Skeletal muscle satellite cell (primary cell): ENCODE measurements at regions not wholly inside any gene's neighbourhood (a gene's known extent, or its start where the extent isn't known, plus 50 kb on each side); places are given as distances from the start of the nearest gene placed in this dataset.

ENCODE experiments used
- H3K27me3 ChIP-seq: 2 replicates; pipeline ENCODE4 v1.7.0; 2013; ENCODE audit warnings: low read length; ENCODE audit not compliant: control insufficient read depth, insufficient read depth
- H3K36me3 ChIP-seq: 2 replicates; pipeline ENCODE4 v1.7.0; 2013; ENCODE audit warnings: mild to moderate bottlenecking, control low read depth, low read length; ENCODE audit not compliant: insufficient read depth
- H3K4me1 ChIP-seq: 2 replicates; pipeline ENCODE4 v1.7.0; 2013; ENCODE audit warnings: low read length; ENCODE audit not compliant: control insufficient read depth, insufficient read depth
- H3K4me2 ChIP-seq: 2 replicates; pipeline ENCODE4 v1.7.0; 2013; ENCODE audit warnings: mild to moderate bottlenecking, low read length
- H3K4me3 ChIP-seq: 2 replicates; pipeline ENCODE4 v1.7.0; 2013; ENCODE audit warnings: low read length
- H3K9ac ChIP-seq: 2 replicates; pipeline ENCODE4 v1.7.0; 2013; ENCODE audit warnings: mild to moderate bottlenecking, low read depth, low read length, moderate library complexity
- H3K9me3 ChIP-seq: replicated peaks from 2 replicates; pipeline ENCODE4 v1.7.0; 2013; ENCODE audit warnings: mild to moderate bottlenecking, control low read depth, low read length

- Histone ChIP-seq H3K4me2 (no peak overlapping the region), H3K27me3 (no peaks in the 10 kb centered on the region), H3K4me1 (no peaks in the 10 kb centered on the region), H3K9me3 (no peaks in the 10 kb centered on the region), H3K9ac (no peak overlapping the region), H3K36me3 (no peaks in the 10 kb centered on the region), H3K4me3 (no peak overlapping the region)
These were observed 117.8 kb downstream of the TMEM26 start for GRCh38 chr10:61335359-61335758.

- no peak overlapping the region for H3K9ac ChIP-seq
- H3K9me3 ChIP-seq, result no peaks in the 10 kb centered on the region
- no peaks in the 10 kb centered on the region for H3K36me3 ChIP-seq
- H3K4me1 ChIP-seq, result no peaks in the 10 kb centered on the region
- no peaks in the 10 kb centered on the region for H3K27me3 ChIP-seq
- H3K4me2 ChIP-seq, result no peak overlapping the region
- no peak overlapping the region for H3K4me3 ChIP-seq
These were observed 120.6 kb downstream of the TMEM26 start for GRCh38 chr10:61332581-61332980.

GRCh38 chr10:61330669-61331068 lies 122.5 kb downstream of the TMEM26 start:
- H3K9me3 ChIP-seq, result no peaks in the 10 kb centered on the region
- H3K27me3 ChIP-seq, result no peaks in the 10 kb centered on the region
- no peak overlapping the region for H3K4me2 ChIP-seq
- H3K36me3 ChIP-seq, result no peaks in the 10 kb centered on the region
- no peak overlapping the region for H3K4me3 ChIP-seq
- H3K4me1 ChIP-seq, result no peaks in the 10 kb centered on the region
- H3K9ac ChIP-seq, result no peak overlapping the region

DNA sequence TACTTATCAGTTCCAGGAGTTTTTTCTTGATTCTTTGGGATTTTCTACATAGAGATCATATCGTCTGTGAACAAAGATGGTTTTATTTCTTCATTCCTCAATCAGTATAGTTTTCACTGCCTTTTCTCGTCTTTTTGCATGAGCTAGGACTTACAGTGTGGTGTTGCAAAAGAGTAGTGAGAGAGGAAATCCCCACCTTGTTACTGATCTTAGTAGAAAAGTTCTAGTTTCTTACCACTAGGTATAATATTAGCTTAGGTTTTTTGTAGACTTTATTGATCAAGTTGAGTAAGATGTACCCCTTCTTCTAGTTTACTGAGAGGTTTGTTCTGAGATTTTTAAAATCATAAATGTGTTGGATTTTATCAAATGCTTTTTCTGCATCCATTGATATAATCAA lies 123.3 kb downstream of the TMEM26 start:
- H3K4me3 ChIP-seq, result no peak overlapping the region
- no peak overlapping the region for H3K4me2 ChIP-seq
- no peaks in the 10 kb centered on the region for H3K27me3 ChIP-seq
- no peaks in the 10 kb centered on the region for H3K36me3 ChIP-seq
- H3K4me1 ChIP-seq, result no peaks in the 10 kb centered on the region
- no peaks in the 10 kb centered on the region for H3K9me3 ChIP-seq
- H3K9ac ChIP-seq, result no peak overlapping the region

- no peaks in the 10 kb centered on the region for H3K4me1 ChIP-seq
- no peaks in the 10 kb centered on the region for H3K36me3 ChIP-seq
- no peak overlapping the region for H3K9ac ChIP-seq
- H3K4me2 ChIP-seq, result no peak overlapping the region
- no peaks in the 10 kb centered on the region for H3K9me3 ChIP-seq
- H3K4me3 ChIP-seq, result no peak overlapping the region
- no peaks in the 10 kb centered on the region for H3K27me3 ChIP-seq
These were observed 127.8 kb downstream of the TMEM26 start for GRCh38 chr10:61325223-61325960.

- no peak overlapping the region for H3K4me2 ChIP-seq
- no peaks in the 10 kb centered on the region for H3K9me3 ChIP-seq
- no peaks in the 10 kb centered on the region for H3K27me3 ChIP-seq
- no peak overlapping the region for H3K9ac ChIP-seq
- no peaks in the 10 kb centered on the region for H3K36me3 ChIP-seq
- no peaks in the 10 kb centered on the region for H3K4me1 ChIP-seq
- no peak overlapping the region for H3K4me3 ChIP-seq
These were observed 129.5 kb downstream of the TMEM26 start for GRCh38 chr10:61323726-61324125.

DNA sequence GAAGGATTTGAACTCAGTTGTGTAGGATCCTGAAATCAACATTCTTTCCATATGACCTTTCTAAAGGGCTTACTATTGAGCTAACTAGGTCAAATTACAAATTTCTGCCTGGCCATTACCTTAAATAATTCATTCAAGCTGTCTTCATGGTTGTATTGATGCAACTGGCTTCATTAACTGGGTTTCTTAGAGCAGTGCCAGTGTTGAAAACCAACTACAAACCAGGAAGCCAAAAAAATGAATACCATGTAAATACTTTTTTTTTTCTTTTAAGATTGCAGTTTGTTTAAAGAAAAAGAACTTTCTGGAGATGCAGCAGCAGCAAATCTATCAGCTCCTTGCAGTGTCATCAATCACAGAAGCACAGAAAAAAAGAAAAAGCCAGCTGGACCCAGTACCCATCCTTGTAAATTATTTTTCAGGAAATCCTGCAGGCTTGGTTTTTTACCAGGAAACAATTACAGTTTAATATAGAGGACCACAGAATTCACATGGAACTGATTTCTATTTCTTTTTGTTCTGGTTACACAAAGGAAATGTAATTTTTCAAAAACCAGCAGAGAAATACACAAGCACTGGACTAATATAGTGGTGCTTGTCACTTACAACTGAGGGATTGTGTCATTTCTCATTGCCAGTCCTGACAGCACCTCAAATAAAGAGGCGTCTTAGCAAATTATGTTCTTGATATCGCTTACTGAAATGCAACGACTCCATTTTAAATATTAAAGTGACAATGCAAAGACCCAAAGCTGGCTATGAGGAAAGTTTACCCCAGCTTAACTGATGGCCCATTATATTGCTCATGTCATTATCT lies 131.9 kb downstream of the TMEM26 start:
- no peak overlapping the region for H3K9ac ChIP-seq
- H3K9me3 ChIP-seq, result no peaks in the 10 kb centered on the region
- H3K4me2 ChIP-seq, result no peak overlapping the region
- no peaks in the 10 kb centered on the region for H3K4me1 ChIP-seq
- no peaks in the 10 kb centered on the region for H3K36me3 ChIP-seq
- no peaks in the 10 kb centered on the region for H3K27me3 ChIP-seq
- no peak overlapping the region for H3K4me3 ChIP-seq

DNA sequence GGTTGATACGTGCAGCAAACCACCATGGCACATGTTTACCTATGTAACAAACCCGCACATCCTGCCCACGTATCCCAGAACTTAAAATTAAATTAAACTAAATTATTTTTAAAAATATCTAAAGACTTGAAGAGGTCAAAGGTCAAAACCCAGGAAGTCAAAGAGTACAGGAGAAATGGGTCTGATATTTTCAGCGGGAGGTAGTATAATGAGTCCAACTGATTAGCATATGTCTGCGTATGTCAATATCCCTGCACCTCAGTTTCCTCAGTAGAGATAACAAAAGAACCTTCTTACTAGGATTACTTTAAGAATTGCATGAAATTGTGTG lies 133.0 kb downstream of the TMEM26 start:
- Histone ChIP-seq H3K4me3 (no peak overlapping the region), H3K36me3 (no peaks in the 10 kb centered on the region), H3K4me1 (no peaks in the 10 kb centered on the region), H3K4me2 (no peak overlapping the region), H3K9me3 (no peaks in the 10 kb centered on the region), H3K27me3 (no peaks in the 10 kb centered on the region), H3K9ac (no peak overlapping the region)

DNA sequence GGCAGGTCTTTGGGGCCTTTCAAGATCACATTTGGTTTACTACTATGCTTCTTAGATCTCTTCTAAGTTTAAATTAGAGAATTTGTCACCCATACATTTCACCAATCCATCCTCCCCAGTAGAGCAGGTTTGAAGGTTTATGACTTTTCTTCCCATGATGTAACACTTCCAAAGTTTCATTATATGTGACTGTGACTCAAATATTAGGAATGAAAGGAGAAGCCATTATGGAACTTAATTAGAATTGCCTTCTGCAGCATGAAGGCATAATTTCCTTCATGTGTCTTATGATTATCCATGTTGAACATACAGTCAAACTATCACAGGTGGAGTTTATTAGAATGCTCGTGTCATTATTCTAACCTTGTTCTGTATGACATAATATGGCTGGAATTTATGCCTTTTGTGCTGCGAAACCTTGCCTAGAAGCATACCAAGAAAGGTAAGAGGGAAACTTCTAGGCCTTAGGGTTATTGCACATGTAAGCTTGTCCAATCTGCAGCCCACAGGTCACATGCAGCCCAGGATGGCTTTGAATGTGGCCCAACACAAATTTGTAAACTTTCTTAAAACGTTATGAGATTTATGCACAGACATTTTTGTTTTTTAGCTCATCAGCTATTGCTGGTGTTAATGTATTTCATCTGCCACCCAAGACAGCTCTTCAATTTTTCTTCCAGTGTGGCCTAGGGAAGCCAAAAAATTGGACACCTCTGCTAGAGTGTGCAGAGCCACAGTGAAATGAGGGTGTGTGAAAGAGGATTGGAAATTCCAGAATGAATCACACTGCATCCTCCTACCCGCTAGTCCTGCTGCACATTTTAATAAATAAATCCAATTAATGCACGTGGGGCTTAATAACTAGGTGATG lies 133.6 kb downstream of the TMEM26 start:
- H3K9me3 ChIP-seq, result no peaks in the 10 kb centered on the region
- H3K9ac ChIP-seq, result no peak overlapping the region
- H3K36me3 ChIP-seq, result no peaks in the 10 kb centered on the region
- H3K4me1 ChIP-seq, result no peaks in the 10 kb centered on the region
- H3K4me3 ChIP-seq, result no peak overlapping the region
- no peaks in the 10 kb centered on the region for H3K27me3 ChIP-seq
- no peak overlapping the region for H3K4me2 ChIP-seq

DNA sequence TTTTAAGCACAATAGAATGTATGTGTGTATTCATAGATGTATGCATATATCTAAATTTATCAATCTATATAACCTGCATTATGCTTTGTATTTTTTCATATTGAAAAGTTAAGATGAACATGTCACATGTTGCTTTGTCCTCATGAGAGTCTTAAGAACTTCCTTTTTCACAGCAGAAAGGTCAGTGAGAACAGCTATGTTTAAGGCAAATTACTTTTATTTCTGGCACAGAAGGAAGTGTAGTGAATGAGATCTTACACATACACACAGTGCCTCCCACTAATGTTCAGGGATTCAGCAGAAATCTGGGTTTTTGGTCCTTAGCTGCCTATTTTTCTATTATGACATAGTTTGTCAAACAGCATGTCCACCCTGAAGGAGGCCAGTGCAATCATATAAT lies 134.8 kb downstream of the TMEM26 start:
- H3K4me1 ChIP-seq, result peaks cover 6% of the 10 kb centered on the region

GRCh38 chr10:61317706-61318105 lies 135.5 kb downstream of the TMEM26 start:
- H3K9ac ChIP-seq, result no peak overlapping the region
- no peaks in the 10 kb centered on the region for H3K27me3 ChIP-seq
- no peak overlapping the region for H3K4me2 ChIP-seq
- no peaks in the 10 kb centered on the region for H3K36me3 ChIP-seq
- H3K4me3 ChIP-seq, result no peak overlapping the region
- no peaks in the 10 kb centered on the region for H3K9me3 ChIP-seq
- peaks cover 8% of the 10 kb centered on the region for H3K4me1 ChIP-seq

More for the DNA sequence above, 134.8 kb downstream of the TMEM26 start:
- Histone ChIP-seq H3K36me3 (no peaks in the 10 kb centered on the region), H3K4me3 (no peak overlapping the region), H3K9me3 (no peaks in the 10 kb centered on the region), H3K4me2 (no peak overlapping the region), H3K9ac (no peak overlapping the region), H3K27me3 (no peaks in the 10 kb centered on the region)
